CD4-positive, CD25-positive, alpha-beta regulatory T cell (primary cell): ENCODE measurements at regions not wholly inside any gene's neighbourhood (a gene's known extent, or its start where the extent isn't known, plus 50 kb on each side); places are given as distances from the start of the nearest gene placed in this dataset.

ENCODE experiments used
- ATAC-seq, 2 donors: fragments of 150-1000 bp; cut with Tn5 transposase; one replicate each; pipeline ENCODE4 v1.10.0; 2021; ENCODE audit warnings: low read depth in 2 of 2, moderate number of reproducible peaks in 2 of 2, moderate library complexity in 1 of 2
- DNase-seq, 3 donors: peaks; one replicate each; pipeline versions ENCODE4 v3.0.0 to v3.0.0-alpha.2; 2012 to 2022; ENCODE audit warnings: mixed read lengths in 1 of 3
- H3K27ac ChIP-seq: one replicate; pipeline ENCODE4 v1.7.0; 2013; ENCODE audit warnings: mild to moderate bottlenecking, low read length; ENCODE audit not compliant: insufficient read depth, poor library complexity, severe bottlenecking
- H3K27me3 ChIP-seq: one replicate; pipeline ENCODE4 v1.7.0; 2013; ENCODE audit warnings: low read length; ENCODE audit not compliant: control insufficient read depth, insufficient read depth
- H3K36me3 ChIP-seq: one replicate; pipeline ENCODE4 v1.7.0; 2013; ENCODE audit warnings: mild to moderate bottlenecking, low read length, moderate library complexity; ENCODE audit not compliant: control insufficient read depth, insufficient read depth
- H3K4me1 ChIP-seq: 2 replicates; pipeline ENCODE4 v1.7.0; 2013; ENCODE audit warnings: mild to moderate bottlenecking, low read length; ENCODE audit not compliant: insufficient read depth, control insufficient read depth, poor library complexity, severe bottlenecking
- H3K4me3 ChIP-seq: one replicate; pipeline ENCODE4 v1.7.0; 2013; ENCODE audit warnings: low read depth, mild to moderate bottlenecking, low read length, moderate library complexity
- H3K9me3 ChIP-seq, 2 experiments: 1 replicate in 1 of 2; 2 replicates in 1 of 2; pipeline ENCODE4 v1.7.0; 2013; ENCODE audit warnings: low read length in 2 of 2, mild to moderate bottlenecking in 1 of 2, moderate library complexity in 1 of 2; ENCODE audit not compliant: control insufficient read depth in 2 of 2
- H3K27ac Mint-ChIP-seq, 3 donors: one replicate each; pipeline ENCODE4 v1.8.0; 2020 to 2022; ENCODE audit warnings: mild to moderate bottlenecking in 3 of 3, mixed read lengths in 3 of 3, moderate library complexity in 2 of 3
- H3K27me3 Mint-ChIP-seq: one replicate; pipeline ENCODE4 v1.8.0; 2022; ENCODE audit warnings: mild to moderate bottlenecking, mixed read lengths
- H3K36me3 Mint-ChIP-seq: one replicate; pipeline ENCODE4 v1.8.0; 2020; ENCODE audit warnings: mixed read lengths
- H3K4me1 Mint-ChIP-seq, 4 donors: one replicate each; pipeline ENCODE4 v1.8.0; 2020 to 2022; ENCODE audit warnings: mixed read lengths in 4 of 4, mild to moderate bottlenecking in 1 of 4
- H3K4me3 Mint-ChIP-seq, 4 donors: one replicate each; pipeline ENCODE4 v1.8.0; 2020 to 2022; ENCODE audit warnings: mild to moderate bottlenecking in 4 of 4, mixed read lengths in 4 of 4, moderate library complexity in 3 of 4
- H3K9me3 Mint-ChIP-seq, 7 donors: one replicate each; pipeline ENCODE4 v1.8.0; 2020 to 2022; ENCODE audit warnings: mixed read lengths in 7 of 7, mild to moderate bottlenecking in 3 of 7, moderate library complexity in 2 of 7

DNA sequence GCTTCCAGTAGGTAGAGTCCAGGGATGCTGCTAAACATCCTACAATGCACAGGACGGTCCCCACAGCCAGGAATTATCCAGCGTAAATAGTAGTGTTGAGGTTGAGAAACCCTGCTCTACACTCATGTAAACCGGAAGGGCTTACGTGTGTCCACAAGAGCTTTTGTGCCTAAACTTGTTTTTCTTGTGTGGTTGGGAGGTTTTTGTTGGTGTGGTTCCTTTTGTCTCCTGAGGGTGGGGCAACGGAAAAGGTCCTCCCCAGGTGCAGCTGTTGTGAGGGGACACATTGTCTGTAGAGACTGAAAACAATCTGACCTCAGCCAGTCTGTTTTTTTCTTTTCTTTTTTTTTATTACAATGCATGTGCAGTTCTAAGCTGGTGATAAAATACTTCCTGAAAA is 72.7 kb upstream of the MGAT5 start:
- Histone ChIP-seq H3K4me3 (peak overlapping the region; percentile 49), H3K27me3 (no peaks in the 10 kb centered on the region), H3K4me1 (peaks cover 73% of the 10 kb centered on the region), H3K36me3 (no peaks in the 10 kb centered on the region), H3K9me3 (no peaks in the 10 kb centered on the region), H3K27ac (peak overlapping the region; percentile 55)
- ATAC-seq (peak; percentile 64 to 68), DNase-seq (peak; percentile 15 to 84 (median 69))
- Mint-ChIP-seq H3K27me3 (no peaks in the 10 kb centered on the region), H3K9me3 (no peaks in the 10 kb centered on the region), H3K4me3 (peak overlapping the region; percentile 44 to 77 (median 62)), H3K4me1 (peaks cover 57 to 95% (median 78%) of the 10 kb centered on the region in 4 donors), H3K27ac (peak overlapping the region; percentile 91 to 98 (median 96)), H3K36me3 (peaks cover 12% of the 10 kb centered on the region)

DNA sequence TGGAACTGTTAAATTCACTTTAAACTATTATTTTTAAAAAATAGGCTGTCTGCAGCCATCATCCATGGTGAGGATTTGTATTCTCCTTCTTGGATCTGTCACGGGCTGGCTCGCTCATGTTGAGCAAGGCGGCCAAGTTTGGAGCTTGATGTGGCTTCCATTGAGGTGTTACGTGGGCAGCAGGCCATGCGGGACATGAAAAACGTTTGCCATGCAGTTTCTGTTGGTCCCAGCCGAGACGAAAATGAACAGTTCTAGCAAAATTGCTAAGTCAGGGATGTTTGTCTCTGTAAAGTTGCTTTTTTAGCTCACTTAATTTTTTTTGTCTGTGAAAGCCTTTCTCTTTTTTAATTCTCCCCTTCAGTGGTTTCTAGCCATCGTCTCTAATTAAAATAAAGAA is 70.2 kb upstream of the MGAT5 start:
- Histone ChIP-seq H3K4me3 (no peak overlapping the region), H3K9me3 (no peaks in the 10 kb centered on the region), H3K27me3 (no peaks in the 10 kb centered on the region), H3K27ac (peak overlapping the region; percentile 6), H3K4me1 (peaks cover 66% of the 10 kb centered on the region), H3K36me3 (no peaks in the 10 kb centered on the region)
- Mint-ChIP-seq H3K9me3 (peaks cover 0 to 1% (median 0%) of the 10 kb centered on the region in 7 donors), H3K36me3 (peaks cover 24% of the 10 kb centered on the region), H3K4me1 (peaks cover 63 to 97% (median 79%) of the 10 kb centered on the region in 4 donors), H3K27me3 (no peaks in the 10 kb centered on the region), H3K27ac (peak overlapping the region; percentile 87 to 93 (median 90)), H3K4me3 (no peak overlapping the region)
- DNase-seq (no peak), ATAC-seq (no peak)

DNA sequence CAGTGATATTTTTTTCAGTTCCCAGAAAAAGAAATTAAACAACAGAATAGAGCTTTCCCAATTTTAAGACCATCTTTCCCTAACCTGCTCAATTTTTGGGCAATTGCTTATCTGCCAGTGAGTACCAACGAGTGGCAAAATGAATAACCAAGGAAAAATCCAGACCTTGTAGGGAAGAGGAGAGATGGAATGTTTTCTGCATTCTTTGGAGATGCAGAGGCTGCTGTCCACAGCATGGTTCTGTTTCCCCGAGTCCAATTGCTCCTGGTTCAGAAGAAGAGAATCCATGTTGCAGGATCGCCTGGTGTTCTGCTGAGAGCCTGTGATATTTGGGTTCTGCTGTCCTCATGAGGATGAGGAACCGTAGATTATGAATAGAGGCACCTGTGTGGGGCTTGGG is 68.2 kb upstream of the MGAT5 start:
- no peaks in the 10 kb centered on the region for H3K36me3 ChIP-seq
- peak overlapping the region; percentile 48 for H3K4me3 ChIP-seq
- DNase-seq: no peak
- peaks cover 0 to 1% (median 0%) of the 10 kb centered on the region in 7 donors for H3K9me3 Mint-ChIP-seq
- peak overlapping the region; percentile 20 to 82 (median 56) for H3K4me3 Mint-ChIP-seq
- ATAC-seq: no peak
- H3K27ac ChIP-seq: no peak overlapping the region
- peaks cover 30% of the 10 kb centered on the region for H3K36me3 Mint-ChIP-seq
- peak overlapping the region in 2 of 3 donors; percentile 77 to 90 for H3K27ac Mint-ChIP-seq
- H3K9me3 ChIP-seq: no peaks in the 10 kb centered on the region
- H3K27me3 Mint-ChIP-seq: no peaks in the 10 kb centered on the region
- H3K4me1 ChIP-seq: peaks cover 65% of the 10 kb centered on the region
- peaks cover 58 to 95% (median 73%) of the 10 kb centered on the region in 4 donors for H3K4me1 Mint-ChIP-seq
- no peaks in the 10 kb centered on the region for H3K27me3 ChIP-seq

DNA sequence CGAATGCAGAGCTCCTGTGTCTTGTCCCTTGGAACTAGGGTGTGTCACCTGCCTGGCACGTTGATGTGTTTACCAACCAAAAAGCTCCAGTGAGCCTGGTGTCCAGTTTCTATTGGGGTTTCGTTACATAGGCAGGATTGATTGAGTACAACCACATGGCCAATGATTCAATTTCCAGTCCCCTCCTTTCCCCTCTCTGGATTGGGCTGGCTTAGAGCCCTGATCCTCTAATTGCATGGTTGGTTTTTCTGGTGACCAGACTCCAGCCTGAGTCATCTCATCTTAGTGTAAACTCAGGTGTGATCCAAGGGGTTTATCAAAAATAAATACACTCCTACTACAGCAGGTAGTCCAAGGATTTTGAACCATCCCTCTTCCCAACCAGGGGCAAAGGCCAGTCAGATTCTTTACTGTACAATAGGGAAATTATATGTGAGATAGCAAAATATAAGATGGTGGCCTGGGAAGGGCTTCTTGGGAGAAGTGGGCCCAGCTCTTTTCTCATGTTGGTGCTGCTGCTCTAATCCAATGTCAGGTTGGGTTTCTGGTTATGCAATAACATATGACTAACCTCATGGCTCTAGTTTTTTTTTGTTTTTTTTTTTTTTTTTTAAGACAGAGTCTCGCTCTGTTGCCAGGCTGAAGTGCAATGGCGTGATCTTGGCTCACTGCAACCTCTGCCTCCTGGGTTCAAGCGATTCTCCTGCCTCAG is 64.7 kb upstream of the MGAT5 start:
- DNase-seq: no peak
- H3K27ac Mint-ChIP-seq: peak overlapping the region in 1 of 3 donors; percentile 69
- no peaks in the 10 kb centered on the region for H3K9me3 ChIP-seq
- no peak for ATAC-seq
- no peaks in the 10 kb centered on the region for H3K36me3 ChIP-seq
- H3K27me3 Mint-ChIP-seq: no peaks in the 10 kb centered on the region
- H3K4me3 ChIP-seq: no peak overlapping the region
- peaks cover 34% of the 10 kb centered on the region for H3K36me3 Mint-ChIP-seq
- peaks cover 37 to 74% (median 55%) of the 10 kb centered on the region in 4 donors for H3K4me1 Mint-ChIP-seq
- H3K9me3 Mint-ChIP-seq: peaks cover 0 to 3% (median 0%) of the 10 kb centered on the region in 7 donors
- peaks cover 33% of the 10 kb centered on the region for H3K4me1 ChIP-seq
- no peaks in the 10 kb centered on the region for H3K27me3 ChIP-seq
- H3K4me3 Mint-ChIP-seq: peak overlapping the region in 3 of 4 donors; percentile 5 to 16 (median 16)
- H3K27ac ChIP-seq: no peak overlapping the region

DNA sequence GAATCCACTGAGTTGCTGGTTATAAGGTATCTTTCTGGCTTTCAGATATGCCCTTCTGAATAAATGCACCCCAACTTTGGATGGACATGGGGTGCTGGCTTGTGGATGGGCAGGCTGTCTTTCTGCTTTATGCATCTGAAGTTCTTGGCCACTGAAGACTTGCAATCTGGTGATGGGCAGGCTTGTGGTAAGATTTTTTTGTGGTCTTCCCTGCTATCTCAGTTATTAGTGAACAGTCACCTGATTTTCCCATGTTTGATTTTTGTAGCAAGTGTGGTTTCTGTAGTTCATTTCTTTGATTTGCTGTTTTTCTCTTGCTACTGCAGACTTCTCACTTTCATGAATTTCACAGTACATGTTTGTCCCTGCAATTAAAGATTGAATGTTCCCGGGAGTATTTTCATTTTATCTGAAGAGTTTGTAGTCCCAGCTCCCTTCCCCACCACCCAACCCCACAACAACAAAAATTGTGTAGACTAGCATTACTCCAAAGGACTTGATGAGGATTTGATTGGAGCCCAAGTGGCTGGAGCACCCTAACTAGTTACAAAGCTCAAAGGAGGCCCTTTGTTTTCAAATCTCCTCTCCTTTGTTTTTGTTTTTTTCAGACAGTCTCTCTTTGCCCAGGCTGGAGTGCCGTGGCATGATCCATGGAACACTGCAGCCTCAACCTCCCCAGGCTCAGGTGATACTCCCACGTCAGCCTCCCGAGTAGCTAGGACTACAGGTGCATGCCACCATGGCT is 63.6 kb upstream of the MGAT5 start:
- Mint-ChIP-seq H3K4me3 (peak overlapping the region in 3 of 4 donors; percentile 16 to 34 (median 26)), H3K9me3 (peaks cover 0 to 3% (median 0%) of the 10 kb centered on the region in 7 donors), H3K36me3 (peaks cover 27% of the 10 kb centered on the region), H3K27me3 (no peaks in the 10 kb centered on the region), H3K4me1 (peaks cover 42 to 73% (median 54%) of the 10 kb centered on the region in 4 donors), H3K27ac (peak overlapping the region; percentile 5 to 50 (median 8))
- Histone ChIP-seq H3K27me3 (no peaks in the 10 kb centered on the region), H3K9me3 (no peaks in the 10 kb centered on the region), H3K36me3 (no peaks in the 10 kb centered on the region), H3K4me3 (no peak overlapping the region), H3K4me1 (peaks cover 25% of the 10 kb centered on the region), H3K27ac (no peak overlapping the region)
- DNase-seq (no peak), ATAC-seq (no peak)

DNA sequence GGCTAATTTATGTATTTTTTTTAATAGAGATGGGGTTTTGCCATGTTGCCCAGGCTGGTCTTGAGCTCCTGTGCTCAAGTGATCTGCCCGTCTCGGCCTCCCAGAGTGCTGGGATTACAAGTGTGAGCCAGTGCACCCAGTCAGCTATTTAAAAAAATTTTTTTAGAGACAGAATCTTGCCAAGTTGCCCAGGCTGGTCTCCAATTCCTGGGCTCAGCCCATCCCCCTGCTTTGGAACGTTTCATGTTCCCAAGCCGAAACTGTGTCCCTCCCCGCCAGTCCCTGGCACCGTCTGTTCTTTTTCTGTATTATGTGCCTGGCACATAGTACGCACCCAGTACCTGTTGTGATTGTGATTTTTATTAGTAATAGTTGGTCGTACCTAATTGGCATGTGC is 63.1 kb upstream of the MGAT5 start:
- H3K36me3 ChIP-seq: no peaks in the 10 kb centered on the region
- no peaks in the 10 kb centered on the region for H3K27me3 ChIP-seq
- H3K36me3 Mint-ChIP-seq: peaks cover 26% of the 10 kb centered on the region
- no peak for DNase-seq
- no peaks in the 10 kb centered on the region for H3K27me3 Mint-ChIP-seq
- H3K9me3 Mint-ChIP-seq: peaks cover 0 to 3% (median 0%) of the 10 kb centered on the region in 7 donors
- H3K9me3 ChIP-seq: no peaks in the 10 kb centered on the region
- no peak overlapping the region for H3K27ac ChIP-seq
- no peak overlapping the region for H3K27ac Mint-ChIP-seq
- H3K4me1 ChIP-seq: peaks cover 19% of the 10 kb centered on the region
- H3K4me1 Mint-ChIP-seq: peaks cover 45 to 73% (median 55%) of the 10 kb centered on the region in 4 donors
- peak overlapping the region in 1 of 4 donors; percentile 47 for H3K4me3 Mint-ChIP-seq
- no peak for ATAC-seq
- no peak overlapping the region for H3K4me3 ChIP-seq

DNA sequence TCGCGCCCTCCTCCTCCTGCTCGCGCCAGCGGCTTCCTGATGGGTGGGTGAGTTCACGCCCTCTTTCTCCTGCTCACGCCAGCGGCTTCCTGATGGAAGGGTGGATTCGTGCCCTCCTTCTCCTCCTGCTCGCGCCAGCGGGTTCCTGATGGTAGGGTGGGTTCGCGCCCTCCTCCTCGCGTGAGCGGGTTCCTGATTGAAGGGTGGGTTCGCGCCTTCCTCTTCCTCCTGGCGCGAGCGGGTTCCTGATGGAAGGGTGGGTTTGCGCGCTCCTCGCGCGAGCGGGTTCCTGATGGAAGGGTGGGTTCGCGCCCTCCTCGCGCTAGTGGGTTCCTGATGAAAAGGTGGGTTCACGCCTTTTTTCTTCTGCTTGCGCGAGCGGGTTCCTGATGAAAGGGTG is 62.0 kb upstream of the MGAT5 start:
- Mint-ChIP-seq H3K36me3 (peaks cover 17% of the 10 kb centered on the region), H3K27ac (no peak overlapping the region), H3K4me1 (peaks cover 43 to 73% (median 58%) of the 10 kb centered on the region in 4 donors), H3K4me3 (no peak overlapping the region), H3K9me3 (peaks cover 0 to 3% (median 0%) of the 10 kb centered on the region in 7 donors), H3K27me3 (no peaks in the 10 kb centered on the region)
- peaks cover 21% of the 10 kb centered on the region for H3K4me1 ChIP-seq
- no peaks in the 10 kb centered on the region for H3K36me3 ChIP-seq
- no peak for DNase-seq
- H3K27ac ChIP-seq: no peak overlapping the region
- no peak overlapping the region for H3K4me3 ChIP-seq
- no peak for ATAC-seq
- no peaks in the 10 kb centered on the region for H3K27me3 ChIP-seq
- H3K9me3 ChIP-seq: no peaks in the 10 kb centered on the region
